ENCODE measurements at regions not wholly inside any gene's neighbourhood (a gene's known extent, or its start where the extent isn't known, plus 50 kb on each side); places are given as distances from the start of the nearest gene placed in this dataset.

GRCh38 chr7:39888171-39888853 is 61.7 kb upstream of the CDK13 start:
- Mint-ChIP-seq H3K27ac (no peak overlapping the region), H3K4me1 (no peaks in the 10 kb centered on the region), H3K36me3 (ENCODE audit: low read depth) (no peaks in the 10 kb centered on the region), H3K27me3 (peaks cover 6% of the 10 kb centered on the region), H3K9me3 (no peaks in the 10 kb centered on the region), H3K4me3 (no peak overlapping the region)
- no peak for ATAC-seq (replicated peaks)

DNA sequence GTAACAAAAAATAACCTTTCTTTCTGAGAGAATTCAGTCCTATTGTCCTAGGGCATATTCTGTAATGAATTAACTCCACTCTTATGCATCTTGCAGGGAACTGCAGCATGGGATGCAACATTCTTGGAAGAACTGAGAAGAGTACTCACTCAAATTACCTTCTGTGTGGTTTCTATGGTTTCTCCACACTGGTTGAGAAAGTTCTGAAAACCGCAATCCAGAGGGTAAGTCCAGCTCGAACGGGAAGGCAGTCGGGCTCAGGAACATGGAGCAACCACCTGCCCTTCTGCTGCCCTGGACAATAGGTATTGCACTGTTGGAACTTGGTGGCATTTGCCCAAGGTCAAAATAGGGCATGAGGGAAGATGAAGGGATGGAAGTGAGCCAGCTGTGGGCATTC is 59.6 kb upstream of the CDK13 start:
- Mint-ChIP-seq H3K9me3 (no peaks in the 10 kb centered on the region), H3K27ac (no peak overlapping the region), H3K4me3 (no peak overlapping the region), H3K36me3 (ENCODE audit: low read depth) (no peaks in the 10 kb centered on the region), H3K27me3 (peaks cover 8% of the 10 kb centered on the region), H3K4me1 (no peaks in the 10 kb centered on the region)
- no peak for ATAC-seq (replicated peaks)

- no peak for ATAC-seq (replicated peaks)
- Mint-ChIP-seq H3K27me3 (peaks cover 8% of the 10 kb centered on the region), H3K9me3 (no peaks in the 10 kb centered on the region), H3K4me1 (no peaks in the 10 kb centered on the region), H3K36me3 (ENCODE audit: low read depth) (no peaks in the 10 kb centered on the region), H3K4me3 (no peak overlapping the region), H3K27ac (no peak overlapping the region)
Measured at GRCh38 chr7:39891894-39892293, 58.2 kb upstream of the CDK13 start.

GRCh38 chr7:39892361-39892760 is 57.7 kb upstream of the CDK13 start:
- no peak for ATAC-seq (replicated peaks)
- Mint-ChIP-seq H3K4me1 (no peaks in the 10 kb centered on the region), H3K27me3 (peaks cover 8% of the 10 kb centered on the region), H3K27ac (no peak overlapping the region), H3K4me3 (no peak overlapping the region), H3K9me3 (no peaks in the 10 kb centered on the region), H3K36me3 (ENCODE audit: low read depth) (no peaks in the 10 kb centered on the region)

- Mint-ChIP-seq H3K36me3 (ENCODE audit: low read depth) (no peaks in the 10 kb centered on the region), H3K27ac (no peak overlapping the region), H3K9me3 (no peaks in the 10 kb centered on the region), H3K27me3 (peaks cover 8% of the 10 kb centered on the region), H3K4me1 (no peaks in the 10 kb centered on the region), H3K4me3 (no peak overlapping the region)
- ATAC-seq (replicated peaks) = no peak
Measured at GRCh38 chr7:39894904-39895303, 55.2 kb upstream of the CDK13 start.

GRCh38 chr7:39896840-39897239 is 53.2 kb upstream of the CDK13 start:
- no peaks in the 10 kb centered on the region for H3K36me3 Mint-ChIP-seq (ENCODE audit: low read depth)
- no peak for ATAC-seq (replicated peaks)
- peaks cover 9% of the 10 kb centered on the region for H3K27me3 Mint-ChIP-seq
- no peak overlapping the region for H3K4me3 Mint-ChIP-seq
- no peaks in the 10 kb centered on the region for H3K9me3 Mint-ChIP-seq
- no peak overlapping the region for H3K27ac Mint-ChIP-seq
- H3K4me1 Mint-ChIP-seq = no peaks in the 10 kb centered on the region

DNA sequence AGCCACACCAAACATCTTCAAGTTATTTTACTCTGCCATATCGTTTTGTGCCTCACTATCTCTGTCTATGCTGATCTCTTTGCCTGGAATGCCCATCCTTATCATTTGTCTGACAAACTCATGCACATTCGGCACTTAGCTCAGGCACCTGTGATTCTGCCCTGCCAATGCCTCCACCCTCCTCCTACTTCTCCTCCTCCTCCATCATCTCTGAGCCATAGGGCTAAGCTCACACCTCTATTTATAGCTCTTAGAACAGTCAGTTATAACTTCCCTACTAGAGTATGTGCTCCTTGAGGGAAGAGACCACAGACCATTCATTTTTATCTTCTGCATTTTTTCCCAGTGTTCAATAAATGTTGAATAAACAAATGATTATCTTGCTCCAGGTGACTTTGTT is 51.2 kb upstream of the CDK13 start:
- H3K36me3 Mint-ChIP-seq (ENCODE audit: low read depth) = no peaks in the 10 kb centered on the region
- no peak overlapping the region for H3K4me3 Mint-ChIP-seq
- no peaks in the 10 kb centered on the region for H3K9me3 Mint-ChIP-seq
- H3K27me3 Mint-ChIP-seq = peaks cover 9% of the 10 kb centered on the region
- no peak for ATAC-seq (replicated peaks)
- H3K4me1 Mint-ChIP-seq = no peaks in the 10 kb centered on the region
- H3K27ac Mint-ChIP-seq = no peak overlapping the region

Measured in activated T-helper 17 cell treated with anti-CD3 and anti-CD28 coated beads, Interleukin-2, amount 50 U/mL, for 72 hours (primary cell).